HG03520 (cell line): ENCODE measurements at regions not wholly inside any gene's neighbourhood (a gene's known extent, or its start where the extent isn't known, plus 50 kb on each side); places are given as distances from the start of the nearest gene placed in this dataset.
"Not testable (repeated sequence)": the region's sequence is repeated elsewhere in the genome, so short reads cannot be mapped to it uniquely, and the experiment has no call there.

ENCODE experiments used
- ATAC-seq: cut with Tn5 transposase; IDR thresholded peaks from one replicate; pipeline ENCODE4 v1.9.1; 2021; ENCODE audit warnings: mild to moderate bottlenecking, moderate library complexity; ENCODE audit not compliant: unreplicated experiment

GRCh38 chr12:76653342-76653741 is 93.8 kb upstream of the OSBPL8 start:
- ATAC-seq: no peak

- no peak for ATAC-seq
Measured at GRCh38 chr12:76664731-76665130, 99.2 kb upstream of the ZDHHC17 start.

GRCh38 chr12:76666290-76666835 is 97.6 kb upstream of the ZDHHC17 start:
- ATAC-seq: no peak

GRCh38 chr12:76669981-76670380 is 93.9 kb upstream of the ZDHHC17 start:
- no peak for ATAC-seq

GRCh38 chr12:76670776-76671175 is 93.1 kb upstream of the ZDHHC17 start:
- ATAC-seq: no peak

GRCh38 chr12:76674669-76675315 is 89.1 kb upstream of the ZDHHC17 start:
- no peak for ATAC-seq

- not testable (repeated sequence) for ATAC-seq
Measured at GRCh38 chr12:76676261-76676660, 87.7 kb upstream of the ZDHHC17 start.

- ATAC-seq: no peak
Measured at GRCh38 chr12:76678992-76679391, 84.9 kb upstream of the ZDHHC17 start.

GRCh38 chr12:76679778-76680177 is 84.1 kb upstream of the ZDHHC17 start:
- ATAC-seq: no peak

- no peak for ATAC-seq
Measured at GRCh38 chr12:76680940-76681339, 83.0 kb upstream of the ZDHHC17 start.

- no peak for ATAC-seq
Measured at GRCh38 chr12:76685246-76685678, 78.7 kb upstream of the ZDHHC17 start.

GRCh38 chr12:76687981-76688380 is 75.9 kb upstream of the ZDHHC17 start:
- no peak for ATAC-seq

GRCh38 chr12:76688631-76689030 is 75.3 kb upstream of the ZDHHC17 start:
- ATAC-seq: no peak

GRCh38 chr12:76690921-76691700 is 72.8 kb upstream of the ZDHHC17 start:
- no peak for ATAC-seq

GRCh38 chr12:76692846-76693245 is 71.1 kb upstream of the ZDHHC17 start:
- no peak for ATAC-seq

GRCh38 chr12:76694369-76694768 is 69.5 kb upstream of the ZDHHC17 start:
- no peak for ATAC-seq

- ATAC-seq: no peak
Measured at GRCh38 chr12:76696186-76696585, 67.7 kb upstream of the ZDHHC17 start.

GRCh38 chr12:76697849-76698248 is 66.1 kb upstream of the ZDHHC17 start:
- ATAC-seq: no peak

- no peak for ATAC-seq
Measured at GRCh38 chr12:76698316-76698715, 65.6 kb upstream of the ZDHHC17 start.

GRCh38 chr12:76698966-76699365 is 64.9 kb upstream of the ZDHHC17 start:
- no peak for ATAC-seq

- no peak for ATAC-seq
Measured at GRCh38 chr12:76701690-76702089, 62.2 kb upstream of the ZDHHC17 start.

- ATAC-seq: no peak
Measured at GRCh38 chr12:76702946-76703345, 61.0 kb upstream of the ZDHHC17 start.
